OCI-LY3 (cell line): ENCODE measurements at regions not wholly inside any gene's neighbourhood (a gene's known extent, or its start where the extent isn't known, plus 50 kb on each side); places are given as distances from the start of the nearest gene placed in this dataset.

Source experiments
- CTCF ChIP-seq: fragments of 200-600, 300-600 bp; sonication (generic); IDR thresholded peaks from 2 replicates; pipeline ENCODE4 v1.5.1; 2014; ENCODE audit warnings: antibody characterized with exemption, low read length, low read depth
- EZH2phosphoT487 ChIP-seq: fragments of 200-600 bp; shearing (Covaris generic); IDR thresholded peaks from 2 replicates; pipeline ENCODE4 v1.6.1; 2018; ENCODE audit warnings: antibody characterized with exemption, mixed run types, low read depth

DNA sequence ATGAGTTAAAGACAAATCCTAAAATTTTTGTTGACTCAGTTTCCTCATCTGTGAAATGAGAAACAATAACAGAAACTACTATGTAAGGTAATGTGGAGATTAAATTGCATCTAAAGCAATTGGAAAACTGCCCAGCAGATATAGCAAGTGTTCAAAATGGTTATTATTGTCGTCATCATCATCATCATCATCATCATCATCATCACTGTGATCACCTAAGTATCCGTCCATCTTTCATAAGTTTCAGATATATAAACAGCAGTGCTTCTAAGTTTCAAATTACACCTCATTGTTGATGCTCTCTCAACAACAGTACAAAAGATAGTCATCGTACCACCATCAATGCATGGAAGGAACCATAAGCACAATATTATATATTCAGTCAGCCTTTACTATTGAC, 379.9 kb downstream of the PDGFC start:
- TF ChIP-seq CTCF, result no peak
- TF ChIP-seq EZH2phosphoT487, result no peak
